ENCODE measurements at regions not wholly inside any gene's neighbourhood (a gene's known extent, or its start where the extent isn't known, plus 50 kb on each side); places are given as distances from the start of the nearest gene placed in this dataset.

DNA sequence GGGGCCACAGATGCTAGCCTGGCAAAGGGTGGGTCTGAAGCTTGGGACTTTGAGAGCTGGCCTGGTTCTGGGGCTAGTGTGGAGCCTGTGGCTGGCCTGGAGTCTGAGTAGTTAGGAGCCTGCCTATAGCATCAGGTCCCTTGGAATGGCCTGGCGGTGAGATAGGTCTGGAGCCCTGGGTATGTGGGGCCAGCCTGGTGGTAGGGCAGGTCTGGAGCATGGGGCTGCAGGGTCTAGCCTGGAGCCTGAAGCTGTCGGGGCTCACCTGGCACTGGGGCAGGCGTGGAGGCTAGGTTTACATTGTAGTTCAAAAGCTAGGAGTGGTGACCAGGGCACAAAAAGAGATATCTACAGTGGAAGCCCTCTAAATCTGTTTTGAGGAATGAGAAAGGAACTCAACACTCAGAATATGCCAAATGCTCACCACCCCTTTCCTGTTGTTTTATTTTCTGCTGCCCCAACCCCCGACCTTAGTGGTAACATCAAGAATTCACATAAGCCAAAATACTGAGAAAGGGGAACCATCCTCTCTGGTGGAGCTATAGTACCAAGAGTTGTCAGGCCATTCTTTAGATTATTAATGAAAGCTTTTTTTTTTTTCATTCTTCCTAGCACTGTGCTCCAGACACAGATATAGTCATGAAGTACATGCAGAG, 100.3 kb downstream of the TANC2 start:
- TF ChIP-seq, protein P1, sequence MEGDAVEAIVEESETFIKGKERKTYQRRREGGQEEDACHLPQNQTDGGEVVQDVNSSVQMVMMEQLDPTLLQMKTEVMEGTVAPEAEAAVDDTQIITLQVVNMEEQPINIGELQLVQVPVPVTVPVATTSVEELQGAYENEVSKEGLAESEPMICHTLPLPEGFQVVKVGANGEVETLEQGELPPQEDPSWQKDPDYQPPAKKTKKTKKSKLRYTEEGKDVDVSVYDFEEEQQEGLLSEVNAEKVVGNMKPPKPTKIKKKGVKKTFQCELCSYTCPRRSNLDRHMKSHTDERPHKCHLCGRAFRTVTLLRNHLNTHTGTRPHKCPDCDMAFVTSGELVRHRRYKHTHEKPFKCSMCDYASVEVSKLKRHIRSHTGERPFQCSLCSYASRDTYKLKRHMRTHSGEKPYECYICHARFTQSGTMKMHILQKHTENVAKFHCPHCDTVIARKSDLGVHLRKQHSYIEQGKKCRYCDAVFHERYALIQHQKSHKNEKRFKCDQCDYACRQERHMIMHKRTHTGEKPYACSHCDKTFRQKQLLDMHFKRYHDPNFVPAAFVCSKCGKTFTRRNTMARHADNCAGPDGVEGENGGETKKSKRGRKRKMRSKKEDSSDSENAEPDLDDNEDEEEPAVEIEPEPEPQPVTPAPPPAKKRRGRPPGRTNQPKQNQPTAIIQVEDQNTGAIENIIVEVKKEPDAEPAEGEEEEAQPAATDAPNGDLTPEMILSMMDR (IDR thresholded peaks at IDR 0.05; ENCODE audit: low read length) = no peak
- TF ChIP-seq EZH2 (IDR thresholded peaks at IDR 0.05; ENCODE audit: borderline replicate concordance, low read length) = no peak
